Esophagus muscularis mucosa (tissue), 4 donors: ENCODE measurements at regions not wholly inside any gene's neighbourhood (a gene's known extent, or its start where the extent isn't known, plus 50 kb on each side); places are given as distances from the start of the nearest gene placed in this dataset.
"Not testable (repeated sequence)": the region's sequence is repeated elsewhere in the genome, so short reads cannot be mapped to it uniquely, and the experiment has no call there.

Experiments used
- DNase-seq: peaks from one replicate; pipeline ENCODE4 v3.0.0-alpha.2; 2017; ENCODE audit errors: extremely low spot score
- H3K27ac ChIP-seq, 4 donors: fragments of 200-600 bp; sonication (generic); replicated peaks in 1 of 4; 1 replicate in 3 of 4; 2 replicates in 1 of 4; pipeline ENCODE4 v1.5.1; 2016 to 2019; ENCODE audit warnings: mild to moderate bottlenecking in 1 of 4
- H3K27me3 ChIP-seq, 4 donors: fragments of 200-600 bp; sonication (generic); one replicate each; pipeline versions ENCODE4 v1.5.1 to v1.6.0; 2016 to 2019
- H3K36me3 ChIP-seq, 4 donors: fragments of 200-600 bp; sonication (generic); one replicate each; pipeline ENCODE4 v1.5.1; 2016 to 2019
- H3K4me1 ChIP-seq, 4 donors: fragments of 200-600 bp; sonication (generic); one replicate each; pipeline ENCODE4 v1.5.1; 2016 to 2019
- H3K4me3 ChIP-seq, 4 donors: fragments of 200-600 bp; sonication (generic); 1 replicate in 2 of 4; 2 replicates in 2 of 4; pipeline ENCODE4 v1.5.1; 2016 to 2019; ENCODE audit warnings: mild to moderate bottlenecking in 4 of 4, moderate library complexity in 1 of 4
- H3K9me3 ChIP-seq, 4 donors: fragments of 200-600 bp; sonication (generic); 1 replicate in 3 of 4; 2 replicates in 1 of 4; pipeline ENCODE4 v1.5.1; 2016 to 2019
- CTCF ChIP-seq, 3 experiments: fragments of 200-600 bp in 2 of 3; fragments of 450-650 bp in 1 of 3; sonication (generic) in 2 of 3; IDR thresholded peaks; one replicate each; pipeline ENCODE4 v1.5.1; 2017 to 2019; ENCODE audit warnings: antibody characterized with exemption in 3 of 3, mild to moderate bottlenecking in 2 of 3, moderate library complexity in 1 of 3
- EP300 ChIP-seq: sonication (generic); formaldehyde crosslinking; IDR thresholded peaks from one replicate; pipeline ENCODE4 v1.6.1; 2017; ENCODE audit warnings: antibody characterized with exemption
- POLR2A ChIP-seq: fragments of 450-650 bp; IDR thresholded peaks from one replicate; pipeline ENCODE4 v1.6.1; 2017; ENCODE audit warnings: antibody characterized with exemption, moderate library complexity, mild to moderate bottlenecking, low read depth
- POLR2AphosphoS5 ChIP-seq, 2 donors: sonication (generic); formaldehyde crosslinking; IDR thresholded peaks; one replicate each; pipeline ENCODE4 v1.6.1; 2017; ENCODE audit warnings: antibody characterized with exemption in 2 of 2
- WGBS: methylation state at CpG from one replicate; pipeline ENCODE4 v1.1.5; 2018; 5-methylcytosine and 5-hydroxymethylcytosine counted together
- intact Hi-C: fragments of 100-400 bp; cut with DNase I; formaldehyde crosslinking; loops from one replicate; pipeline ENCODE4 v1.15.1; 2023

- H3K4me3 ChIP-seq: no peak overlapping the region
- peaks cover 0 to 5% (median 0%) of the 10 kb centered on the region in 4 donors for H3K27me3 ChIP-seq
- H3K4me1 ChIP-seq: no peaks in the 10 kb centered on the region
- H3K9me3 ChIP-seq: no peaks in the 10 kb centered on the region
- 74% methylated on average over 3 of the region's 3 CpGs for WGBS
- no peak for DNase-seq
- TF ChIP-seq CTCF (IDR thresholded peaks at IDR 0.05) (no peak), POLR2AphosphoS5 (IDR thresholded peaks at IDR 0.05) (no peak), EP300 (no peak)
- intact Hi-C loops: no loop called here
- H3K27ac ChIP-seq: no peak overlapping the region
- no peaks in the 10 kb centered on the region for H3K36me3 ChIP-seq
Measured at GRCh38 chr2:16200554-16201193, 260.3 kb downstream of the MYCN start.

- intact Hi-C loops: no loop called here
- H3K4me3 ChIP-seq: no peak overlapping the region
- no peaks in the 10 kb centered on the region for H3K9me3 ChIP-seq
- 87% methylated on average over 10 of the region's 10 CpGs for WGBS
- TF ChIP-seq POLR2AphosphoS5 (IDR thresholded peaks at IDR 0.05) (no peak), EP300 (no peak), CTCF (IDR thresholded peaks at IDR 0.05) (no peak), POLR2A (no peak)
- no peaks in the 10 kb centered on the region for H3K4me1 ChIP-seq
- peaks cover 0 to 5% (median 0%) of the 10 kb centered on the region in 4 donors for H3K27me3 ChIP-seq
- no peak overlapping the region for H3K27ac ChIP-seq
- H3K36me3 ChIP-seq: no peaks in the 10 kb centered on the region
- DNase-seq: no peak
Measured at GRCh38 chr2:16199882-16200553, 259.7 kb downstream of the MYCN start.

GRCh38 chr2:16199241-16199640, 258.9 kb downstream of the MYCN start:
- H3K4me3 ChIP-seq, H3K36me3 ChIP-seq, intact Hi-C loops, H3K27ac ChIP-seq, DNase-seq, H3K27me3 ChIP-seq, H3K9me3 ChIP-seq, H3K4me1 ChIP-seq: not testable (repeated sequence)
- WGBS: 92% methylated on average over 5 of the region's 5 CpGs

GRCh38 chr2:16198166-16198912, 258.0 kb downstream of the MYCN start:
- Histone ChIP-seq H3K27ac (no peak overlapping the region), H3K9me3 (no peaks in the 10 kb centered on the region), H3K4me1 (no peaks in the 10 kb centered on the region), H3K27me3 (no peaks in the 10 kb centered on the region), H3K4me3 (no peak overlapping the region), H3K36me3 (no peaks in the 10 kb centered on the region)
- no peak for TF ChIP-seq POLR2AphosphoS5 (IDR thresholded peaks at IDR 0.05)
- TF ChIP-seq POLR2A: no peak
- no peak for TF ChIP-seq CTCF (IDR thresholded peaks at IDR 0.05)
- TF ChIP-seq EP300: no peak
- 78% methylated on average over 9 of the region's 9 CpGs for WGBS
- intact Hi-C loops: no loop called here
- DNase-seq: no peak

- no peak overlapping the region for H3K4me3 ChIP-seq
- no peak for TF ChIP-seq EP300
- TF ChIP-seq CTCF (IDR thresholded peaks at IDR 0.05): no peak
- TF ChIP-seq POLR2AphosphoS5 (IDR thresholded peaks at IDR 0.05): no peak
- no peak for TF ChIP-seq POLR2A
- no peaks in the 10 kb centered on the region for H3K4me1 ChIP-seq
- WGBS: 84% methylated on average over 8 of the region's 8 CpGs
- no peak for DNase-seq
- H3K27me3 ChIP-seq: no peaks in the 10 kb centered on the region
- no peaks in the 10 kb centered on the region for H3K9me3 ChIP-seq
- intact Hi-C loops: no loop called here
- H3K36me3 ChIP-seq: no peaks in the 10 kb centered on the region
- H3K27ac ChIP-seq: no peak overlapping the region
Measured at GRCh38 chr2:16197504-16198147, 257.3 kb downstream of the MYCN start.
